Hepatocyte (in vitro differentiated cells): ENCODE measurements at regions not wholly inside any gene's neighbourhood (a gene's known extent, or its start where the extent isn't known, plus 50 kb on each side); places are given as distances from the start of the nearest gene placed in this dataset.

Experiments
- EZH2 ChIP-seq: fragments of 200-600 bp; sonication (generic); IDR thresholded peaks from 2 replicates; pipeline ENCODE4 v1.6.1; 2016; ENCODE audit warnings: antibody characterized with exemption, mild to moderate bottlenecking, borderline replicate concordance
- EZH2phosphoT487 ChIP-seq: fragments of 200-600 bp; sonication (generic); IDR thresholded peaks from one replicate; pipeline ENCODE4 v1.6.1; 2018; ENCODE audit warnings: antibody characterized with exemption, mild to moderate bottlenecking, low read depth, moderate library complexity; ENCODE audit not compliant: unreplicated experiment, severe bottlenecking
- TF ChIP-seq, protein P1 (sequence below): fragments of 200-600 bp; sonication (generic); IDR thresholded peaks from 2 replicates; pipeline ENCODE4 v1.5.1; 2016; ENCODE audit warnings: antibody characterized with exemption, mild to moderate bottlenecking; ENCODE audit not compliant: poor library complexity

GRCh38 chr13:111960152-111960772 lies 106.7 kb upstream of the SOX1 start:
- TF ChIP-seq, protein P1, sequence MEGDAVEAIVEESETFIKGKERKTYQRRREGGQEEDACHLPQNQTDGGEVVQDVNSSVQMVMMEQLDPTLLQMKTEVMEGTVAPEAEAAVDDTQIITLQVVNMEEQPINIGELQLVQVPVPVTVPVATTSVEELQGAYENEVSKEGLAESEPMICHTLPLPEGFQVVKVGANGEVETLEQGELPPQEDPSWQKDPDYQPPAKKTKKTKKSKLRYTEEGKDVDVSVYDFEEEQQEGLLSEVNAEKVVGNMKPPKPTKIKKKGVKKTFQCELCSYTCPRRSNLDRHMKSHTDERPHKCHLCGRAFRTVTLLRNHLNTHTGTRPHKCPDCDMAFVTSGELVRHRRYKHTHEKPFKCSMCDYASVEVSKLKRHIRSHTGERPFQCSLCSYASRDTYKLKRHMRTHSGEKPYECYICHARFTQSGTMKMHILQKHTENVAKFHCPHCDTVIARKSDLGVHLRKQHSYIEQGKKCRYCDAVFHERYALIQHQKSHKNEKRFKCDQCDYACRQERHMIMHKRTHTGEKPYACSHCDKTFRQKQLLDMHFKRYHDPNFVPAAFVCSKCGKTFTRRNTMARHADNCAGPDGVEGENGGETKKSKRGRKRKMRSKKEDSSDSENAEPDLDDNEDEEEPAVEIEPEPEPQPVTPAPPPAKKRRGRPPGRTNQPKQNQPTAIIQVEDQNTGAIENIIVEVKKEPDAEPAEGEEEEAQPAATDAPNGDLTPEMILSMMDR = no peak
- TF ChIP-seq EZH2 (no peak), EZH2phosphoT487 (no peak)
